CD4-positive, alpha-beta T cell (primary cell): ENCODE measurements at regions not wholly inside any gene's neighbourhood (a gene's known extent, or its start where the extent isn't known, plus 50 kb on each side); places are given as distances from the start of the nearest gene placed in this dataset.
"Not testable (repeated sequence)": the region's sequence is repeated elsewhere in the genome, so short reads cannot be mapped to it uniquely, and the experiment has no call there.

Experiments
- ATAC-seq: fragments of 200-7000 bp; cut with Tn5 transposase; one replicate; pipeline ENCODE4 v1.10.0; 2022; ENCODE audit warnings: mild to moderate bottlenecking; ENCODE audit not compliant: poor library complexity
- CTCF ChIA-PET: fragments of 350-600 bp; sonication (Branson Sonifier 250); formaldehyde crosslinking; loops from one replicate; lab custom pipeline; 2021; ENCODE audit warnings: antibody characterized with exemption, inconsistent platforms; lab: Charles Lee
- POLR2A ChIA-PET: fragments of 350-600 bp; sonication (Branson Sonifier 250); formaldehyde crosslinking; loops from one replicate; lab custom pipeline; 2021; ENCODE audit warnings: antibody characterized with exemption, inconsistent platforms; lab: Charles Lee
- DNase-seq, 14 experiments: peaks; one replicate each; pipeline ENCODE4 v3.0.0-alpha.2; 2013 to 2020; ENCODE audit warnings: mixed read lengths in 2 of 14
- H3K27ac ChIP-seq, 2 donors: one replicate each; pipeline versions ENCODE4 v1.5.1 to v1.7.0; 2013; ENCODE audit warnings: low read length in 2 of 2, low read depth in 1 of 2, mild to moderate bottlenecking in 1 of 2
- H3K27me3 ChIP-seq, 2 experiments: 1 replicate in 1 of 2; 2 replicates in 1 of 2; pipeline versions ENCODE4 v1.6.1 to v1.7.0; 2013; ENCODE audit warnings: low read length in 2 of 2, control low read depth in 1 of 2, mild to moderate bottlenecking in 1 of 2, moderate library complexity in 1 of 2; ENCODE audit not compliant: insufficient read depth in 2 of 2, control insufficient read depth in 1 of 2
- H3K36me3 ChIP-seq: one replicate; pipeline ENCODE4 v1.6.1; 2013; ENCODE audit warnings: low read length, control low read depth; ENCODE audit not compliant: insufficient read depth
- H3K4me1 ChIP-seq: one replicate; pipeline ENCODE4 v1.6.1; 2013; ENCODE audit warnings: low read length, control low read depth; ENCODE audit not compliant: insufficient read depth
- H3K4me3 ChIP-seq: one replicate; pipeline ENCODE4 v1.5.1; 2013; ENCODE audit warnings: mild to moderate bottlenecking, low read length, moderate library complexity
- H3K9me3 ChIP-seq, 2 experiments: 1 replicate in 1 of 2; 2 replicates in 1 of 2; pipeline versions ENCODE4 v1.6.1 to v1.7.0; 2013; ENCODE audit warnings: low read length in 2 of 2, mild to moderate bottlenecking in 2 of 2, control low read depth in 1 of 2, moderate library complexity in 1 of 2; ENCODE audit not compliant: control insufficient read depth in 1 of 2, insufficient read depth in 1 of 2
- H3K27ac Mint-ChIP-seq: one replicate; pipeline ENCODE4 v1.8.0; 2020; ENCODE audit warnings: mixed read lengths
- H3K27me3 Mint-ChIP-seq: one replicate; pipeline ENCODE4 v1.8.0; 2021; ENCODE audit warnings: mixed read lengths
- H3K36me3 Mint-ChIP-seq: one replicate; pipeline ENCODE4 v1.8.0; 2021; ENCODE audit warnings: low read depth, mixed read lengths
- H3K4me1 Mint-ChIP-seq: one replicate; pipeline ENCODE4 v1.8.0; 2021; ENCODE audit warnings: low read depth, mixed read lengths
- H3K4me3 Mint-ChIP-seq: one replicate; pipeline ENCODE4 v1.8.0; 2020; ENCODE audit warnings: mild to moderate bottlenecking, mixed read lengths
- H3K9me3 Mint-ChIP-seq: one replicate; pipeline ENCODE4 v1.8.0; 2020; ENCODE audit warnings: mixed read lengths
- intact Hi-C, 2 experiments: fragments of 100-400 bp; cut with DNase I in 1 of 2; cut with micrococcal nuclease in 1 of 2; formaldehyde crosslinking; loops; one replicate each; pipeline versions ENCODE4 v1.15.1 to v1.9.0; 2023 to 2025; cut with DNase I, micrococcal nuclease
- TF ChIP-seq, protein P1 (sequence below): fragments of 200-600 bp; IDR thresholded peaks from one replicate; pipeline ENCODE4 v1.8.0; 2022; ENCODE audit warnings: antibody characterized with exemption, mild to moderate bottlenecking

DNA sequence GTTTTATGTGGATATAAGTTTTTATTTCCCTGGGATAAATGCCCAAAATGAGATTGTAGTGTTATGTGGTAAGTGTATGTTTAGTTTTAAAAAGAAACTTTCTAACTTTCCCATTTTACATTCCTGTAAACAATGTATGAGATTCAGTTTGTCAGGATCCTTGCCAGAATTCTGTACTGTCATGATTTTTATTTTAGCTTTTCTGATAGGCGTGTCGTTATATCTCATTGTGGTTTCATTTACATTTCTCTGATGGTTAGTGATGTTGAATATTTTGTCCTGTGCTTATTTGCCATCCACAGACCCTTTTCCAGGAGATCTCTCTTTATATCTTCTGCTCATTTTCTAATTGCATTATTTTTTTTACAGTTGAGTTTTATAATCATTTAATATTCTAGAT is 245.6 kb upstream of the CDH2 start:
- DNase-seq = no peak

DNA sequence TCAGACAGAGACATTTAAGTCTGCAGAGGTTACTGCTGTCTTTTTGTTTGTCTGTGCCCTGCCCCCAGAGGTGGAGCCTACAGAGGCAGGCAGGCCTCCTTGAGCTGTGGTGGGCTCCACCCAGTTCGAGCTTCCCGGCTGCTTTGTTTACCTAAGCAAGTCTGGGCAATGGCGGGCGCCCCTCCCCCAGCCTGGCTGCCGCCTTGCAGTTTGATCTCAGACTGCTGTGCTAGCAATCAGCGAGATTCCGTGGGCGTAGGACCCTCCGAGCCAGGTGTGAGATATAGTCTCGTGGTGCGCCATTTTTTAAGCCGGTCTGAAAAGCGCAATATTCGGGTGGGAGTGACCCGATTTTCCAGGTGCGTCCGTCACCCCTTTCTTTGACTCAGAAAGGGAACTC is 245.0 kb upstream of the CDH2 start:
- CTCF ChIA-PET, H3K4me1 Mint-ChIP-seq, POLR2A ChIA-PET, H3K36me3 ChIP-seq, H3K4me3 Mint-ChIP-seq, H3K9me3 ChIP-seq, H3K27me3 Mint-ChIP-seq, H3K27ac ChIP-seq, H3K27ac Mint-ChIP-seq, H3K4me1 ChIP-seq, H3K4me3 ChIP-seq, H3K36me3 Mint-ChIP-seq, DNase-seq, ATAC-seq, H3K27me3 ChIP-seq: not testable (repeated sequence)
- intact Hi-C loops = loop anchor here in 1 of 2 experiments (10.0 kb wide), 1 partner anchor 57 kb away; no protein-coding TSS in a partner anchor
- peaks cover 15% of the 10 kb centered on the region for H3K9me3 Mint-ChIP-seq

More for the DNA sequence above, 245.6 kb upstream of the CDH2 start:
- Mint-ChIP-seq H3K4me1 (no peaks in the 10 kb centered on the region), H3K27ac (no peak overlapping the region), H3K4me3 (no peak overlapping the region), H3K9me3 (peaks cover 15% of the 10 kb centered on the region), H3K36me3 (no peaks in the 10 kb centered on the region), H3K27me3 (no peaks in the 10 kb centered on the region)
- no peaks in the 10 kb centered on the region for H3K36me3 ChIP-seq
- H3K9me3 ChIP-seq = peaks cover 4 to 7% of the 10 kb centered on the region in 2 experiments
- ChIA-PET CTCF (no interaction called here), POLR2A (no interaction called here)
- no peak overlapping the region for H3K27ac ChIP-seq
- H3K4me1 ChIP-seq = no peaks in the 10 kb centered on the region
- intact Hi-C loops = loop anchor here in 1 of 2 experiments (10.0 kb wide), 1 partner anchor 58 kb away; no protein-coding TSS in a partner anchor
- no peak for ATAC-seq
- H3K4me3 ChIP-seq = no peak overlapping the region
- H3K27me3 ChIP-seq = no peaks in the 10 kb centered on the region
- TF ChIP-seq, protein P1, sequence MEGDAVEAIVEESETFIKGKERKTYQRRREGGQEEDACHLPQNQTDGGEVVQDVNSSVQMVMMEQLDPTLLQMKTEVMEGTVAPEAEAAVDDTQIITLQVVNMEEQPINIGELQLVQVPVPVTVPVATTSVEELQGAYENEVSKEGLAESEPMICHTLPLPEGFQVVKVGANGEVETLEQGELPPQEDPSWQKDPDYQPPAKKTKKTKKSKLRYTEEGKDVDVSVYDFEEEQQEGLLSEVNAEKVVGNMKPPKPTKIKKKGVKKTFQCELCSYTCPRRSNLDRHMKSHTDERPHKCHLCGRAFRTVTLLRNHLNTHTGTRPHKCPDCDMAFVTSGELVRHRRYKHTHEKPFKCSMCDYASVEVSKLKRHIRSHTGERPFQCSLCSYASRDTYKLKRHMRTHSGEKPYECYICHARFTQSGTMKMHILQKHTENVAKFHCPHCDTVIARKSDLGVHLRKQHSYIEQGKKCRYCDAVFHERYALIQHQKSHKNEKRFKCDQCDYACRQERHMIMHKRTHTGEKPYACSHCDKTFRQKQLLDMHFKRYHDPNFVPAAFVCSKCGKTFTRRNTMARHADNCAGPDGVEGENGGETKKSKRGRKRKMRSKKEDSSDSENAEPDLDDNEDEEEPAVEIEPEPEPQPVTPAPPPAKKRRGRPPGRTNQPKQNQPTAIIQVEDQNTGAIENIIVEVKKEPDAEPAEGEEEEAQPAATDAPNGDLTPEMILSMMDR = no peak

DNA sequence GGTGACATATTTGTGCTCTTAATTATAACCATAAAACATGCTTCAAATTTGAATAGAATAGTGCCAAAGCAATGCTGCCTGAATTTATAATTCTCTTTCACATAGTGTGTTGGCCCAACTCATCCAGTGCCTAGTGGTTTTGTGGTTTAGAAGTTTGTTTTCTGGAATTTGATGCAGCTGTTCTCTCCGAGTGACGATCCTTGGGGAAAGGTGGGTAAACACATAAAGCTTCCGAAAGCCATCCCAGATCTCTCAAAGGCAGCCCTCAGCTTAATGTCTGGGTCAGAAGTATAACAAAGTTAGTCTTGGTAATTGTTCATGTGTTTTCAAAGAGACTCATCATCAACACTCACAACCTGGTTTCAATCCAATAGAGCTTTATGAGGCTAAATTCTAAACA is 235.6 kb upstream of the CDH2 start:
- Histone ChIP-seq H3K36me3 (no peaks in the 10 kb centered on the region), H3K4me3 (no peak overlapping the region), H3K9me3 (peaks cover 5% of the 10 kb centered on the region in 2 experiments), H3K27me3 (no peaks in the 10 kb centered on the region), H3K4me1 (no peaks in the 10 kb centered on the region), H3K27ac (no peak overlapping the region)
- CTCF ChIA-PET = interaction anchor here (0.8 kb wide), 1 partner anchor 12 kb away, joined by 3 read pairs; no protein-coding TSS in a partner anchor
- H3K27me3 Mint-ChIP-seq = no peaks in the 10 kb centered on the region
- POLR2A ChIA-PET = no interaction called here
- H3K27ac Mint-ChIP-seq = no peak overlapping the region
- H3K4me1 Mint-ChIP-seq = no peaks in the 10 kb centered on the region
- intact Hi-C loops = no loop called here
- no peak for DNase-seq
- H3K4me3 Mint-ChIP-seq = no peak overlapping the region
- no peak for ATAC-seq
- H3K9me3 Mint-ChIP-seq = peaks cover 12% of the 10 kb centered on the region
- TF ChIP-seq, protein P1 = no peak
- no peaks in the 10 kb centered on the region for H3K36me3 Mint-ChIP-seq

DNA sequence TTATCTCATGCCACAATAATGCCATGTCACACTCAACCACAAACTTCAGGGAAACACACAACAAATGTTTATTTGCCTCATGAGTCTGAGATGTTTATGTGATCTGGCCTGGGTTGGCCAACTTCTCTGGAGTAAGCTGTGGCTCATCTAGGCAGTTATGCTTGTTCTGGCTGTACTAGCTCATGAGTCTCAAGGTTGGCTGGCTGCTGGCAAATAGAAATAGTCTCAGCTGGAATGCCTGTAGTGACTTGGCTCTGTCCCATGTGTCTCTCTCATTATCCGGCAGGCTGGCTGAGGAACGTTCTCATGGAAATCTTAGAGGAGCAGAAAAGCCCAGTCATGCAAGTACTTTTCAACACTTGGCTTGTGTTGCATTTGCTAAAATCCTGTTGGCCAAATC is 234.9 kb upstream of the CDH2 start:
- no peak overlapping the region for H3K4me3 Mint-ChIP-seq
- H3K4me1 Mint-ChIP-seq = no peaks in the 10 kb centered on the region
- H3K4me1 ChIP-seq = no peaks in the 10 kb centered on the region
- H3K27me3 ChIP-seq = no peaks in the 10 kb centered on the region
- CTCF ChIA-PET = no interaction called here
- DNase-seq = no peak
- H3K27ac ChIP-seq = no peak overlapping the region
- peaks cover 5% of the 10 kb centered on the region in 2 experiments for H3K9me3 ChIP-seq
- peaks cover 12% of the 10 kb centered on the region for H3K9me3 Mint-ChIP-seq
- POLR2A ChIA-PET = no interaction called here
- ATAC-seq = no peak
- no peaks in the 10 kb centered on the region for H3K27me3 Mint-ChIP-seq
- H3K4me3 ChIP-seq = no peak overlapping the region
- no peak overlapping the region for H3K27ac Mint-ChIP-seq
- TF ChIP-seq, protein P1 = no peak
- intact Hi-C loops = no loop called here
- no peaks in the 10 kb centered on the region for H3K36me3 Mint-ChIP-seq
- H3K36me3 ChIP-seq = no peaks in the 10 kb centered on the region
